ENCODE measurements at regions not wholly inside any gene's neighbourhood (a gene's known extent, or its start where the extent isn't known, plus 50 kb on each side); places are given as distances from the start of the nearest gene placed in this dataset.

DNA sequence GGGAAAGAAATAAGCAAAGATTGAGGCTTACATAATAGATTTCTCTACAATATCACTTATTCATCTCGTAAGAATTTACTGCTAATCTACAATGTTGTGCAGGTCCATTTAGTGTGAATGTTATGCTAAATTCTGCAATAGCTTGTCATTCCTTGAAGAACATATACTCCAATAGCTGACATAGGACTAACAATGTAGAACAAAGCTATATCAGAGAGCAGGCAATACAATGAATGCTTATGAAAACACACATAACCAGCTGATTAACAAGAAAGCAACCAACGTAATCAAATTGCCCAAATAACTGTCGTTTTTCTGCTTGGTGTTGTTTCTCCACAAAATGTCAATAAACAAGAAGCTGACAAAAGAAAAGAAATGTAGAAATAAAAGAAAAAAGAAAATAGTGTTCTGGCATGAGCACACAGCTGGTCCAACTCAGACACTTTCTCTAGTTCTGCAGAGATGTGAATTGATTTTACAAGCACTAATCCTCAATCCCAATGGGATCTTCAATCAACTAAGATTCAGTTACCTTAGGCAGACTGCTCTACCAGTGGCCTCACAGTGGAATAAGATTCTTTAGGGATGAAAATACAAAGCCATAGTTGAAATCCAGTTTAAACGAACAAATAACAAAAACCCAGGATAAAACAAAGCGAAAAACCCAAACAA, 1024.7 kb upstream of the PIK3C3 start (continued):
- TF ChIP-seq ZNF462 (CRISPR knock-in tag; IDR thresholded peaks at IDR 0.05) (no peak), JUNB (IDR thresholded peaks at IDR 0.05; ENCODE audit: unreplicated experiment) (no peak)

DNA sequence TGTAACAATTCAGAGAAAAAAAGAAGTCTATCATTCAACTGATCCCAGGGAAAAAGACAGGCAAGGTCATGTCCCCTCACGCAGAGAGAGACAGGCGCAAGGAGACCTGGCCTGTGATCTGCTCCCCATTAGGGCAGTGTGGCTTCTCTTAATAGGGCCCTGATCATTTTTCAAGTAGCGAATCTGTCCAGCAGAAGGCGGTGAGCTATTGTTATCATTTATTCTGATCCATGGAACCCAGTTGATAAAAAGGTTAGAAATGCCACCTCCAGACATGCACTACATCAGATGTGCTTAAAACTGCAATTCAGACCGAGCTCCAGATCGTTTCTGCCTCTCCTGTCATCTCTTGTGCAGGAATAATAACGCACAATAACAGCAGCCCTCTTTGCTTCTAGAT, 1025.6 kb upstream of the PIK3C3 start:
- ATAC-seq, result no peak
- no peak for TF ChIP-seq EZH2phosphoT487 (IDR thresholded peaks at IDR 0.05; ENCODE audit: unreplicated experiment)
- no peak for TF ChIP-seq POLR2AphosphoS5 (IDR thresholded peaks at IDR 0.05; ENCODE audit: low read depth)
- TF ChIP-seq CREB1 (CRISPR knock-in tag; IDR thresholded peaks at IDR 0.05; ENCODE audit: low read depth), result no peak
- no peak for TF ChIP-seq ZNF114 (CRISPR knock-in tag; IDR thresholded peaks at IDR 0.05)
- TF ChIP-seq JUNB (IDR thresholded peaks at IDR 0.05; ENCODE audit: unreplicated experiment), result no peak
- TF ChIP-seq EZH2 (IDR thresholded peaks at IDR 0.05; ENCODE audit: low read depth, unreplicated experiment), result no peak
- TF ChIP-seq, protein P1, sequence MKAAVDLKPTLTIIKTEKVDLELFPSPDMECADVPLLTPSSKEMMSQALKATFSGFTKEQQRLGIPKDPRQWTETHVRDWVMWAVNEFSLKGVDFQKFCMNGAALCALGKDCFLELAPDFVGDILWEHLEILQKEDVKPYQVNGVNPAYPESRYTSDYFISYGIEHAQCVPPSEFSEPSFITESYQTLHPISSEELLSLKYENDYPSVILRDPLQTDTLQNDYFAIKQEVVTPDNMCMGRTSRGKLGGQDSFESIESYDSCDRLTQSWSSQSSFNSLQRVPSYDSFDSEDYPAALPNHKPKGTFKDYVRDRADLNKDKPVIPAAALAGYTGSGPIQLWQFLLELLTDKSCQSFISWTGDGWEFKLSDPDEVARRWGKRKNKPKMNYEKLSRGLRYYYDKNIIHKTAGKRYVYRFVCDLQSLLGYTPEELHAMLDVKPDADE (IDR thresholded peaks at IDR 0.05), result no peak
- TF ChIP-seq, protein P2, sequence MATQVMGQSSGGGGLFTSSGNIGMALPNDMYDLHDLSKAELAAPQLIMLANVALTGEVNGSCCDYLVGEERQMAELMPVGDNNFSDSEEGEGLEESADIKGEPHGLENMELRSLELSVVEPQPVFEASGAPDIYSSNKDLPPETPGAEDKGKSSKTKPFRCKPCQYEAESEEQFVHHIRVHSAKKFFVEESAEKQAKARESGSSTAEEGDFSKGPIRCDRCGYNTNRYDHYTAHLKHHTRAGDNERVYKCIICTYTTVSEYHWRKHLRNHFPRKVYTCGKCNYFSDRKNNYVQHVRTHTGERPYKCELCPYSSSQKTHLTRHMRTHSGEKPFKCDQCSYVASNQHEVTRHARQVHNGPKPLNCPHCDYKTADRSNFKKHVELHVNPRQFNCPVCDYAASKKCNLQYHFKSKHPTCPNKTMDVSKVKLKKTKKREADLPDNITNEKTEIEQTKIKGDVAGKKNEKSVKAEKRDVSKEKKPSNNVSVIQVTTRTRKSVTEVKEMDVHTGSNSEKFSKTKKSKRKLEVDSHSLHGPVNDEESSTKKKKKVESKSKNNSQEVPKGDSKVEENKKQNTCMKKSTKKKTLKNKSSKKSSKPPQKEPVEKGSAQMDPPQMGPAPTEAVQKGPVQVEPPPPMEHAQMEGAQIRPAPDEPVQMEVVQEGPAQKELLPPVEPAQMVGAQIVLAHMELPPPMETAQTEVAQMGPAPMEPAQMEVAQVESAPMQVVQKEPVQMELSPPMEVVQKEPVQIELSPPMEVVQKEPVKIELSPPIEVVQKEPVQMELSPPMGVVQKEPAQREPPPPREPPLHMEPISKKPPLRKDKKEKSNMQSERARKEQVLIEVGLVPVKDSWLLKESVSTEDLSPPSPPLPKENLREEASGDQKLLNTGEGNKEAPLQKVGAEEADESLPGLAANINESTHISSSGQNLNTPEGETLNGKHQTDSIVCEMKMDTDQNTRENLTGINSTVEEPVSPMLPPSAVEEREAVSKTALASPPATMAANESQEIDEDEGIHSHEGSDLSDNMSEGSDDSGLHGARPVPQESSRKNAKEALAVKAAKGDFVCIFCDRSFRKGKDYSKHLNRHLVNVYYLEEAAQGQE (IDR thresholded peaks at IDR 0.05; ENCODE audit: unreplicated experiment), result no peak
- no peak for TF ChIP-seq NANOG (IDR thresholded peaks at IDR 0.05; ENCODE audit: borderline replicate concordance)
- TF ChIP-seq ZNF331 (CRISPR knock-in tag; IDR thresholded peaks at IDR 0.05; ENCODE audit: low read depth), result no peak
- TF ChIP-seq STAT1 (IDR thresholded peaks at IDR 0.05; ENCODE audit: unreplicated experiment), result no peak
- no peak for TF ChIP-seq CTCF (conservative IDR thresholded peaks at IDR 0.05; ENCODE audit: low read depth in 2 of 2)

More for the DNA sequence above, 1025.6 kb upstream of the PIK3C3 start:
- Histone ChIP-seq H3K9me2 (ENCODE audit: insufficient read depth) (no peaks in the 10 kb centered on the region), H3K36me3 (ENCODE audit: insufficient read depth) (no peaks in the 10 kb centered on the region), H3K4me2 (no peak overlapping the region), H3K4me3 (no peak overlapping the region), H3K4me1 (ENCODE audit: insufficient read depth) (no peaks in the 10 kb centered on the region), H2AFZ (no peak overlapping the region), H3K27me3 (ENCODE audit: insufficient read depth) (no peaks in the 10 kb centered on the region), H3K27ac (ENCODE audit: low read depth) (no peak overlapping the region), H3F3A (replicated peaks; ENCODE audit: low read depth) (no peaks in the 10 kb centered on the region), H3K79me2 (replicated peaks; ENCODE audit: insufficient read depth) (no peaks in the 10 kb centered on the region), H4K20me1 (replicated peaks; ENCODE audit: insufficient read depth) (no peaks in the 10 kb centered on the region)
- no peaks in the 10 kb centered on the region for H3K4me1 Mint-ChIP-seq
- H3K4me3 Mint-ChIP-seq, result no peak overlapping the region
- H3K9me3 Mint-ChIP-seq, result no peaks in the 10 kb centered on the region; the same call in 2 of the 3 replicates
- H3K27ac Mint-ChIP-seq, result no peak overlapping the region
- no peaks in the 10 kb centered on the region for H3K36me3 Mint-ChIP-seq (ENCODE audit: low read depth)
- H3K27me3 Mint-ChIP-seq (ENCODE audit: insufficient read depth, low read depth, poor library complexity), result no peaks in the 10 kb centered on the region
- DNase-seq (ENCODE audit: low spot score), result no peak

Data from GM23338 (cell line).